HuH-7 (cell line): ENCODE measurements at regions not wholly inside any gene's neighbourhood (a gene's known extent, or its start where the extent isn't known, plus 50 kb on each side); places are given as distances from the start of the nearest gene placed in this dataset.

Source experiments
- DNase-seq: peaks from one replicate; pipeline ENCODE4 v3.0.0; 2011; ENCODE audit warnings: low spot score

DNA sequence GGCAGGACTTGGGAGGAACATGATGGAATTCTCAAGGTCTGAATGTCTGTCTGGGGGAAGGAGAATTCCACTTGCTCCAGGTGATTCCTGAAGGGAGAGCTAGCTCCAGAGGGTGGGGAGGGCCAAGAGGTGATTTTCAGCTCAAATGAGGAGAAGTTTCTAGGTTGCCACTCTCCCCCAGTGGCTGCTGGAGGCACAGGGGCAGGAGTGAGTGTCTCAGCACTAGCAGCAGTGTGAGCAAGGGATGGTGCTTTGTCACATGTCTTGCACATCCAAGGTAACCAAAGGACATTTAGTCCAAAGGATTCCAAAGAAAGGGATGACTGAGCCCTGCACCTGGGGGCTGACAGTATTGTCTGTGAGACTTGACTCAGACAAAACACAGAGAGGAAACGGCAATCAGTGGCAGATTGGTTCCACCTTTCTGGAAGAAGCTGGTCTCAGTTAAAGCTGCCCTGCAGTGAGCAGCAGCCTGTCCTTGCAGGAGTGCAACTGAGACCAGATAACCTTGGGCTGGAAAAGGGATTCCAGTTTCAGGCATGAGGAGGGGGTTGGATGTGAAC lies 51.2 kb upstream of the PCBD1 start:
- DNase-seq, result no peak

DNA sequence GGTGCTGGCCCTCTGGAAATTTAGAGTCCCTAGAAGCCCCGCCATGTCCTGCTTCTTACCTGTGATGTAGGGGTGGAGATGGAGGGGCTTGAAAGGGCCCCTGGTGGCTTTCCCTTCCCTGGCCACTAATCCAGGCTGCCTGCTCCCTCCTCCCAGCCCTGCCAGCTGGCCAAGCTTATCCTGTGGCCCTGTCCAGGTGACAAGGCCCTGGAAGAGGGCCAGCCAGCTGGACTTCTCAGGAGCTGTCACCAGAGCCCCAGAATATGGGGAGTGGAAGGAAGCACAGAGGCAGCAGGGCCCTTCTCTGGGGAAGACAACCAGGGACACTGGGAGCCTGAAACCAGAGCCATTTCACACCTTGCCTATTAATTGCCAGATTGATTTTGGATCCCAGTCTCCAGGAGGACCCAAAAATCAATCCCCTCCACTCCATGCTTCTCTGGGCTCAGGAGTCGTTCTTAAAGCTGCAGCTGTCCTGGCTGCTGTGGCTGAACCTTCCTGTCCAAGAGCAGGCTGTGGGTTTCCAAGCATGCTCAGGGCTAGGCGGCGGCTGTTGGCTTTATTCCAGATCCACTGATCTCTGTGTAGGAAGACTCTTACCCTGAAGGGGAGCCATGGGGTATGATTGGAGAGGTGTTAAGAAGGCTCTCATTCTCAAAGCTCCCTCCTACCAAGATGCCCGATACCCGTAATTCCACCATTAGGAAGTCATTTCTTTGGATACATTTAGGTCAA lies 52.6 kb upstream of the PCBD1 start:
- DNase-seq, result no peak

DNA sequence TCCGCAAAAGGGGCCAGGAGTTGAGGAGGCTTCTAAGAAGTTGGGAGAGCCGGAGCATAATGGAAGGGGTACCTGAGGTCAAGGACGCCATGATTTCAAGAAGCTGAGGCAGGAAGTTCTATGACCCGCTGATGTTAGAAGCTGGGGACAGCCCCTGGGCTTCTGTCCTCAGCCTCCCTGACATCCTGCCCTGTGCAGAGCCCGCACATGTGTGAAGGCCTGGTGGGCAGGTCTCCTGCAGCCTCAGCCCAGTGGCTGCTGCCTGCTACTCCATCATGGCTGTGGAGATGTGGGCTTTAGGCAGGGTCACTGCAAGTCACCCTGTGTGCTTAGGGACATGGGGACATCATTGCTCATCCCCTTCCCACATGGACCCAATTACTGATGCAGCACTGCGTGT lies 53.8 kb upstream of the PCBD1 start:
- DNase-seq, result no peak

DNA sequence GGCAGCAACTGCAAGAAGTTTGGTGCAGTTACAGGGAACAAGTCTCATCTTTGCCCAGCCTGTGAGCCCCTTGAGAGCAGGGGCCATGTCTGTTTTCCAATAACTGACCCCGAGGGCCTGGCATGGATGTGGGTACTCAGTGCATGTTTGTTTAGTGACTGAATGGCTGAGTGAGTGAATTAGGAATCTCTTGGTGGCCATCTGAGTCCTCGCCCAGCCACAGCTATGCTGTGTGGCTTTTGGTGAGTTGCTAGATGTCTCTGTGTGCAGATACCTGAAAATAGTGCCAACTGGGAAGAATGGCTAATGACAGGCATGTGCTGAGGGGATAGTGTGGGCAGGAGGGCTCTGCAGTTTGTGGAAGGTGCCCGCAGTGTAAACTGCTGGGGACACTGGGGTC lies 54.4 kb upstream of the PCBD1 start:
- DNase-seq, result no peak

- DNase-seq, result no peak
Measured at GRCh38 chr10:70943249-70943648, 54.9 kb upstream of the PCBD1 start.

DNA sequence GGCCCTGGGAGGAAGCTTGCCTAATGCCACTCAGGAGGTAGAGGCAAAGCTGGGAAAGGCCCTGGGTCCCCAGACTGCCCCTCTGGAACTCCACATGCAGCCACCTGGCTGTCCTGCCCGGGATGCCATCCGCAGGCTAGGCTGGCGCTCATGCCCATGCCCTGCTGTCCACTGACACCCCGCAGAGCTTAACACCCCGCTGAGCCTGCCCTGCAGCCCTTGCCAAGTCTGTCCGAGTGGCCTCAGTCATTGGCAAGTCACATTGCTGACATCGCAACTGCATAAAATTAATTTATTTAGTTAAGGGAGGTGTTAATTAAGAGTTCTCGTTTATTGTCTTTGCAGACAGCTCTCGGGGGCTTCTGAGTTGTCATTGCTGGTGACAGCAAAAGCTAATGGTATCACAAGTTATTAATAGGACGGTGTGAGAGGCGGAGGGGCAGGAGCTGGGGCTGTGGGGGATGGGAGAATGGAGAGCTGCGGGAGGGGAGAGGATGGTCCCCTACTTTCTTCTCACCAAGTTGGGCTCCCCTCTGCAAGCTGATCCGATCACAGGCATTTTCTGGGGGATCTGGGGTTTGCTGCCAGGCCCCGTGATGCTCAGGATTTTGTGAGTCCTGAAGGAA lies 55.6 kb upstream of the PCBD1 start:
- no peak for DNase-seq

- no peak for DNase-seq
Measured at GRCh38 chr10:70950037-70950436, 61.7 kb upstream of the PCBD1 start.

DNA sequence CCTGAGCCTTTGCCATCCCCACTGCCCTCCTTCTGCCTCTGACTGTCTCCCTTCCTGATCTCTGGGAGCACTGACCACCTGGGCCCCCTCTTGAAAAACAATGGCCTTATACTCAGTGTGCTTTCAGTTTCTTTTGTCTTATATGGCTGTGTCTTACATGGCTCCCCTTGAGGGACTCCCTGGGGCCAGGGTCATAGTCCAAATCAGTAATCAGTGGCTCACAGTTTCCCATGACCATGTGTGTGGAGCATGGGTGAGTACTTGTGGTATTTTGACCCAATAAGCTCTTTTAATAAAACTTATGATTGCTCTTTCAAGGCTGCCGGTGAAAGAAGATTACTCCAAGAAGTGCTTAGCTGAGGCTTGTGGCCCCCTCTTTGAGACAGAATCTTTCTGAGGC lies 62.4 kb upstream of the PCBD1 start:
- no peak for DNase-seq

- no peak for DNase-seq
Measured at GRCh38 chr10:70952401-70952800, 64.0 kb upstream of the PCBD1 start.

GRCh38 chr10:70952921-70953320 lies 64.6 kb upstream of the PCBD1 start:
- DNase-seq, result no peak

DNA sequence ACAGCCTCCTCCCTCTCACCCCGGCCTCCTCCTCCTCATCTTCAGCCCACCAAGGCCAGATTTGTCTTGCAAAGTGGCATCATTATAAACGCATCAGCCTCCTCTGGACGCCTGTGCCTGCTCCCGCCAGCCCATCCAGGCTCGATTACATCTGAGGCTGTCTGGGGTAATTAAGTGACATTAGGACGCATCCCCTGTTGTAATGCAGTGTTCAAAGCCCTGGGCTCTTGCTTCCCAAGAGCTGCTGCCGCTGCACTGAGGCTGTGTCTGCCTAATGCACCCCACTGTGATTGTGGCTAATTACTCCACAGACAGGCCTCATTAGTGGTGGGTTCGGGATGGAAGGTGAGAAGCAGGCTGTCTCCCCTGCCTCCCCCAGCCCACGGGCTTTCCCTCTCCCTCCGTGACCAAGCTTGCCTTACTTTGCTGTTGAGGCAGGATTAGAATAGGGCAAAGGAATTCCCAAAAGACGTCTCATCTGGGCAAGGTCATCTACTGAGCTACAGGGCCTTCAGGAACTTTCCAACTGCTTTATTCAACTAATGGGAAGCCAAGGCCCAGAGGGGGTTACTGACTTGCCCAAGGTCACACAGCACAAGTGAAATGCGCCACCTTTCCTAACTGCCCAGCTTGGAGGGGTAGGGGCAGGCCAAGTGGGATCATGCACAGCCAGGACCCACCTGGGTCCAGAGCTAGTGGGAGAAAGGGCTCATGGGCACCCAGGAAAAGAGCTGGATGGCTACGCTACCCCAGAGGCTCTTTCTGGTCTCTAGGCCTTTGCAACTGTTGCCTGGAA lies 66.2 kb upstream of the PCBD1 start:
- DNase-seq, result no peak

GRCh38 chr10:70956029-70956759 lies 67.8 kb upstream of the PCBD1 start:
- peak; percentile 13 for DNase-seq

DNA sequence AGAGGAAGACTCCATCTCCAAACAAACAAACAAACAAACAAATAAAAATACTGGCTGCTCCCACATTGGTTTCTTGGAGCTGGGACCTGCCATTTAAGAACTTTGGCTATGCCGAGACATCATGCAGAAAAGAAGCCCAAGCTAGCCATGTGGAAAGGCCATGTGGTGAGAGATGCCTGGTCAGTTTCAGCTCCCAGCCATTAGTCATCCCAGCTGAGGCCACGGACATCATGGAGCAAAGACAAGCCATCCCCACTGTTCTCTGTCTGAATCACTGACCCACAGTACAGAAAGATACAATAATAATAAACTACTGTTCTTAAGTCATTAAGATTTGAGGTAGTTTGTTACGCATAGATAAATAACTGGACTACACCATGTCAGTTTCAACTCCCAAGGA lies 70.0 kb upstream of the PCBD1 start:
- DNase-seq, result no peak

DNA sequence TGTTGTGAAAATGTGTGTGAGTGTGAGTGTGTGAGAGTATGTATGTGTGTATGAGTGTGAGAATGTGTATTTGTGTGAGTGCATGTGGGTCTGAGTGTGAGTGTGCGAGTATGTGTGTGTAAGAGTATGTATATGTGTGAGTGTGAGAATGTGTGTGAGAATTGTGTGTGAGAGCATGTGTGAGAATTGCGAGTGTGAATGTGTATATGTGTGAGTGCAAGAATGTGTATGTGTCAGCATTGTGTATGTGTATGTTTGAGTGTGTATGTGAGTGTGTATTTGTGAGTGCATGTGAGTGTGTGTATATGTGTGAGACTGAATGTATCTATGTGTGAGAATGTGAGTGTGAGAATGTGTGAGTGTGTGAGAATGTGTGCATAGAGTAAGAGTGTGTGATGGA lies 72.0 kb upstream of the PCBD1 start:
- no peak for DNase-seq

GRCh38 chr10:70960783-70961570 lies 72.6 kb upstream of the PCBD1 start:
- DNase-seq, result no peak

DNA sequence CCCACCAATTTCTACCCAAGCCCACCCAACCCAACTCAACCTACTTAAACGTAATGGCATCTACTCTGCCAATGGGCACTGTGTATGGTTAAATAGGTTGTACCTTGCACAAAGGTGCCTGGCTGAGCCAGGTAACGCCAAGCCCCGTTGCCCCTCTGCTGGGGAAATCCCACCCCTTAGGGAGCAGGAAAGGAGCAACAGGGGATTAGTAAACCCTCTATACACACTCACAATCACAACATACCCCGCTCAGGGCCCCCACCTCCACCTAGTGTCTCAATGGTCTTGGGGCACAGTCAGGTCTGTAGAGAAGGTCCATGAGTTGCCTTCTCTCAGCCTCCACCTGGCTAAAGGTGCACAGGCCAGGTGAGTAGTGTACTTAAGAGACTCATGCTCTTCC lies 74.3 kb upstream of the PCBD1 start:
- no peak for DNase-seq

DNA sequence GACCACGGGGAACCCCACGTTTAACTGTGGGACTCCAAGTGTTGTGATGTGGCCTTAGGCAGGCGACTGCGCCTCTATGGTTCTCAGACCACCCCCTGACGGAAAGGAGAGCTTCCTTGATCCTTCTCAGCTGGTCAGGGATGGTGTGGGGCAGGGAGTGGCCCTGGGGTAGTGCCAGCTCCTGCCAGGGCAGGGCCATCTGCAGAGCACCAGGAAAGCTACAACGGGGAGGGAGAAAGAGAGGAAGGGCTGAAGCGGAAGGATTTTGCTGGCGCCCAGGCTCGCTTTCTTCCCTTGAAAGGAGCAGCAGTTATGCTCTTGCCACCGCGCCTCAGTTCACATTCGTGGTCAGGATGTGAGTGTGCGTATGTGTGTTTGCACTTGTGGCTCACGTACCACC lies 74.9 kb upstream of the PCBD1 start:
- no peak for DNase-seq

GRCh38 chr10:70964245-70964644 lies 75.9 kb upstream of the PCBD1 start:
- DNase-seq, result no peak

DNA sequence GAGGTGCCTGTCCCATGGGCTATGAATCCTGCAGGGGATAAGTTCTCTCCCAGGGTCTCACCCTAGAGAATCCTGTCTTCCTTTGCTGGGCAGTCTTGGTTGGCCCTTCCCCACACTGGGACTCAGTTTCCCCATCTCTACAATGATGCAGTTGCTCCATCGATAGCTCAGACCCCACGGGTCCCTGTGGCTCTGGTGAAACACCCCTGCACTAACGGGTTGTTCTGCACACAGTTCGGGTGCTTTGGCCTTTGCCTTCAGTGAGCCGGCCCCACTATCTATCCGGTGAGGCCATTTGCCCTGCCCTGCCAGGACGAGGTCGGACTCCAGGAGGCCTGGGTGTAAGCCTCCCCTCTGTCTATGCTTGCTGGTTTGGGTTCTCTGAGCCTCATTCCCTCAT lies 76.5 kb upstream of the PCBD1 start:
- DNase-seq, result no peak

DNA sequence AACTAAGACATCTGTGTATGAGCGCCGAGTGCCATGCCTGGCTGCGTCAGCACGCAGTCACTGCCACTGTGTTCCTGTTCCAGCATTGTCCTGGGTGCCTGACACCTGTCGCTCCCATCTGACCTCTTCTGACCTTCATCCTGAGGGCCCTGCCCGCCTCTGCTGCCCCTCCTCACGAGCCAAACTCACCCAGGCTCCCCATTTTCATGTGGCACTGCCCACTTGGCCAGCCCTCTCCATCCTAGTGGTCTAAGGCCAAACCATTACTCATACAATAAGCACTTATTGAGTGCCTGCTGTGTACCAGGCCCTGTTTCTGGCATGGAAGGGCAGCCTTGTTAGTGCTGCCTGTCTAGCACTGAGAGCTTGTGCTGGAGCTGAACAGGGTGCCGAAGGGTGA lies 77.2 kb upstream of the PCBD1 start:
- no peak for DNase-seq
